GM21825 (cell line): ENCODE measurements at regions not wholly inside any gene's neighbourhood (a gene's known extent, or its start where the extent isn't known, plus 50 kb on each side); places are given as distances from the start of the nearest gene placed in this dataset.

ENCODE experiments used
- ATAC-seq: cut with Tn5 transposase; IDR thresholded peaks from one replicate; pipeline ENCODE4 v1.9.1; 2021; ENCODE audit warnings: mild to moderate bottlenecking, moderate library complexity; ENCODE audit not compliant: unreplicated experiment

DNA sequence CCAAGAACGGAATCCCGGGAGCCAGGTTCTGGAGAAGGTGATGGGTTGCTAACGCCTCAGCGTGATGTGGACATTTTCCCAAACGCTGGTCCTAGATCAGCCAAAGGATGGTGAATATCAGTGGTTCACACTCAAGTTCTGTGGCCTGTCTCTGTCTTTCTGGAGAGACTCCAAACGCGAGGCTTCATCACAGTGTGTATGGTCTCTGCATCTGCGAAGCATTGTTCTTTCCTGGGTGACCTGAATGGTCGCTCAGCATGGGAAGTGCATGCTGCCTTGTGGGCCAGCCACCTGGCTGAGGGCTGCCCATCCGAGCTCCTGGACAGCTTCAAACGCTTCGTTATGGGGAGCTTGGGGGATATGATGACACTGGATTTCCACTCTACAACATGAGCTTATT, 810.0 kb downstream of the TBC1D22A start:
- no peak for ATAC-seq

DNA sequence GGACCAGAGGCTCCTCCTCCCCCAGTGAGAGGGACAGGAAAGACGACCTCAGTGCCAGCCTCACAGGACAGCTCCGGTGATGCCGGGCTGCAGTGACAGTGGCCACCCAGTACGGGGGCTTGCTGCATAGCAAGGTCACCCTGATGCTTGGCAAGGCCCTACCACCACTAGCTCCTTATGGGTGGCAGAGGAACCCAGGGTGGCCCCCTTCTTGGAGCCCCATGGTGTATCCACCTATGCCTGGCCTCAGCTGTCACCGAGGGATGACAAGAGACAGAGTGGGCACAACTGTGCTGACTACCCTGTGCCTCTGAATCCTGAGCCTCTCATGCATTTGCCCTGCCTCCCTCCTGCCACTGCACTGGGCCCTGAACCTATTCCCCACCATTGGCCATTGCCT, 809.2 kb downstream of the TBC1D22A start:
- ATAC-seq, result no peak

DNA sequence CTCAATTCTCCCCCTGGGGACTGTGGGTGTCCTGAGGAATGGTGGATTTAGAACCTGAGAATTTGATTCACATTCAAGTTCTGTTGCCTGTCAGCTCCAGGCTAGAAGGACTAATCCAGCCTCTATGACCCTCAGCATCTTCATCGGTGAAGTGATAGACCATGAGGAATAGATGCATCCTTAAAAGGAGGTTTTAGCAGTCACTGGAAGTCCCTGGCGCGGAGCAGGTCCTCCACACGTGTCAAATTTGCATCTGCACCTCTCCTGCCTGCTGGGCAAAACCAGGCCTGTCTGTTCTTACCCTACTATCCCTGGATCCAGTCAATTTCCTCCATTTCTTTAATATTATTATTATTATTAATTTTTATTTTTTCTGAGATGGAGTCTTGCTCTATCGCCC, 808.4 kb downstream of the TBC1D22A start:
- no peak for ATAC-seq

DNA sequence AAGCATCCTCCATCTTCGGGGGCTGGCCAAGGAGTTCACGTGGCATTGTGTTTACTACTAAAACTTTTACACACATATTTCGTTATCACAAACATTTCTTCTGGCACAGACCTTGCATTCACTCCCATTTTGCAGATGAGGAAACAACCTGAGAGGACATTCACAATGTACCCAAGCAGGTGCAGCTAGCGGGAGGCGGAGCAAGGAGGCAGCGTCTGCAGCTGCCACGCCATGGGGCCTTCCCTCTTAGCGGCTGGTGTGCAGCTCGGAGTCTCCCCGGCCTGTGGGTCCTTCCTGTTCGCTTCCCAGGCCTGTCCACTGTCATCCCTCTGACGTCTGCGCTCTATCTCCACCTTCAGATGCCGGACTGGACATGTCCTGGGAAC, 807.8 kb downstream of the TBC1D22A start:
- no peak for ATAC-seq

DNA sequence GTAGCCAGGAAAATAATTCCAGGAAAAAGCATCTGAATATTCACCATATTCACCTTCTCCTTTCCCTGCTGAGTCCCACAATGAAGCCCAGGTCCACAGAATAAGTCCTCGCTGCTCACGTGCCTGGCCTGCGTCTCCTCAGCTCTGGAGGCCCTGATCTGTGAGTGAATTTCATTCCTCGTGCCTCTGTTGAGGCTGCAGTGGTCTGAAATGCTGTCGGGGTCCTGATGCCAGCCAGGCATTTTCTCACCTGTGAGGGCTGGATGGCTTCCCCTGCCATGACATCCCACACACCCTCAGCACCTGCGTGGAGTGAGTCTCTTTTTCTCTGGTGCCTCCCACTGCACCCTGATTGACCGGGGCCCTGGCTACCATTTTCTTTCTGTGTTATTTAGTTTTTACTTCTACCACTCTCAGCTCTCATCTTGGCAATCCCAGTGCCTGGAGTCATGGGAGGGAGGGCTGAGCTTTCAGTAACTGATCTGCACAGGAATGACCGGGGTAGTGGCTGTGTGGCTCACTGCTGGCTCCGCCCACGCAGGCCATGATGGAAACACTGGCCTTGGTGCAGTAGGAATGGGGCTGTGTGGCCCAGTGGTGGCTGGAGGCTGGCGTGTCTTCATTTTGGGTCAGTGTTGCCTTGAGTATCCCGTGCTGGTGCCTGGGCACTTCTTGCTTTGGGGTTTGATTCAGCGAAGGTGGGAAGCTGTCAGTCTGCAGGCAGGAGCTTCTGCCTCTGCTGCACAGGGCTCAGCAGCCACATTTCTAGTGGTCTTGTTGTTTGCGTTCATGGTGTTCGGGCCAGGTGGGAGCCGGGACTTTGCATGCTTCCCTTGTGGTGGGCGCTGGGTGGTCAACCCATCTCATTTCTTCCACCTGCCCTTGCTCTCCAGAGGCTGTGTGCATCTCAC, 807.2 kb downstream of the TBC1D22A start:
- ATAC-seq, result no peak

DNA sequence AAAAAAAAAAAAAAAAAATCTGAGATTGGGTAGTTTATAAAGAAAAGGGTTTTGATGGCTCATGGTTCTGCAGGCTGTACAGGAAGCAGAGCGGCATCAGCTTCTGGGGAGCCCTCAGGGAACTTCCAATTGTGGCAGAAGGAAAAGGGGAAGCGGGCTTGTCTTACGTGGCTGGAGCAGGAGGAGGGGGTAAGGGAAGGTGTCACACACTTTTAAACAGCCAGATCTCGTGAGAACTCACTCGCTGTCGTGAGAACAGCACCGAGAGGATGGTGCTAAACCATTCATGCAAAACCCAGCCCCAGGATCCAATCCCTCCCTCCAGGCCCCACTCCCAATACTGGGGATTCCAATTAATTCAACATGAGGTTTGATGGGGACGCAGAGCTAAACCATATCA, 806.2 kb downstream of the TBC1D22A start:
- no peak for ATAC-seq

DNA sequence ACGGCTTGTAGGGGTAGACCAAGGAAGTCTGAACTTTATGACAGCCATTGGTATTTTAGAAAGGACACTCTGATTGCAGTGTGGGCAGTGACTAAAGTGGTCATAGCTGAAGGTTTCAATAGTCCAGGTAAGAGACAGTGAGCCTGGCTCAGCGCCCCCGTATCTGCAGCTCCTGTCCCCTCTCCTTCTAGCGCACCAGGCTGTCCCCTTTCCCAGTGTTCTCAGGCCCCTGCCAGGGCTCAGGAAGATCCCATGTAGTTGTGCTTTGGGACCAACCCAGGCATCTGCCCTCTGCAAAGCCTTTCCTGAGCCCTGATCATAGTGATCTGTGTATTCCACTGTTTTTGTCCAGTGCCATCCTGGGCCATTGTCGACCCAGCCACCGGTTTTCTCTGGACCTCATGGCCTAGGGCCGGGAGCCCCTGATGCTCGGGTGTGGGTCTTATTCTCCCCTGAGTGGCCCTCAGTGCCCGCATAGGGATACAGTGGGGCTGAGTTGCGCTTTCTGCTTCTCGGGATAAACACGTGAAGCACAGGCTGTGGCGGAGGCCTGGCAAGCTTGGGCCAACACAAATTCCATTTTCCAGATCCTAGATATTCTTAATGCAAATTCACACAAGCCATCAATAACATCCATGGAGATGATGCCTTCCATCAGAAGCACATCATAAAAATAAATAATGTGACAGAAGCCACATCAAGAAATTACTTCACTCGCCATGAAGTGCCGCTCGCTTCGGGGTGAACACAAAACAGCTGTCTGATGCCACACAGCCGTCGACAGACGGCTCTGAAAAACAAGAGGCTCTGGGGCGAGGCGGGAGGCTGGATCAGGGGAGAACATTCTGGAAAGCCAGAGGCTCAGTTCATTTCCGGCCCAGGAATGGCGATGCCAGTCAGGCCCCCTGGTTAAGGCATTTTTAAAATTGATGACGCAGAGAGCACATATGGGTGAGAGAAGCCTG, 805.0 kb downstream of the TBC1D22A start:
- no peak for ATAC-seq

DNA sequence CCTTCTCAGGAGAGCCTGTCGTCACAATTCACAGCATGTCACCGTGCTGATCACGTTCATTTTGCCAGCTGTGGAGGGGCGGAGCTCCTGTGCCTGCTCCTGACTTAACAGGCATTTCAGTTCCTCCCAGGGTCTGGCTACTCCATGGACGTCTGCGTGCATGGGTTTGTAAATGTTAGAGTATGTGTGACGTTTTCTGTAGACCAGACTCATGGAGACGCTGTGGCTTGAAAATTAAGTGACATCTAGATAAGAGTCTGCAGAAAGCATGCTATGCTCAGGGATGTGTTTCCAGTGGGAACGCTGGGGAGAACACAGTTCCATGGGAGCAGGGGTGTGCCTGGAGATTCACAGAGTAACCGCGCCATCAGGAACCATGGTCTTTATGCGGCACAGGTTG, 804.0 kb downstream of the TBC1D22A start:
- no peak for ATAC-seq

DNA sequence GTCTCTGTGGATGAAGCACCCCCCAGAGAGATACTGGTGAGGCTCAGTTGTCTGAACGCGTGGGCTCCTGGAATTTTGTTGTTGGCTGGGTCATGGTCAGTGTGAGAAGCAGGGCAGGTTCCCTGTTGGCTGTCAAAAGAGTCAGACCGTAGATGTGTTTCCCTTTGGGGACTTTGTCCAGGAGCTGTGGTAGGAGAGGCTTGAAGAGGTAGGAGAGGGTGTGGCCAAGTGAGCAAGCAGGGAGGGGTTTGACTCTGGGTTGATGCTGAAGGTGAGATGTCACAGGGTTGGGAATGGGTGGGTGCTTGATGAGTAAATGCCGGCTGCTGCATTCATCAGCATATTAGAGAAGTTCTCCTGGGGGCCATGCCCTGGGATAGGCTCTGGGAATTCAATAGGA, 803.2 kb downstream of the TBC1D22A start:
- ATAC-seq, result no peak

DNA sequence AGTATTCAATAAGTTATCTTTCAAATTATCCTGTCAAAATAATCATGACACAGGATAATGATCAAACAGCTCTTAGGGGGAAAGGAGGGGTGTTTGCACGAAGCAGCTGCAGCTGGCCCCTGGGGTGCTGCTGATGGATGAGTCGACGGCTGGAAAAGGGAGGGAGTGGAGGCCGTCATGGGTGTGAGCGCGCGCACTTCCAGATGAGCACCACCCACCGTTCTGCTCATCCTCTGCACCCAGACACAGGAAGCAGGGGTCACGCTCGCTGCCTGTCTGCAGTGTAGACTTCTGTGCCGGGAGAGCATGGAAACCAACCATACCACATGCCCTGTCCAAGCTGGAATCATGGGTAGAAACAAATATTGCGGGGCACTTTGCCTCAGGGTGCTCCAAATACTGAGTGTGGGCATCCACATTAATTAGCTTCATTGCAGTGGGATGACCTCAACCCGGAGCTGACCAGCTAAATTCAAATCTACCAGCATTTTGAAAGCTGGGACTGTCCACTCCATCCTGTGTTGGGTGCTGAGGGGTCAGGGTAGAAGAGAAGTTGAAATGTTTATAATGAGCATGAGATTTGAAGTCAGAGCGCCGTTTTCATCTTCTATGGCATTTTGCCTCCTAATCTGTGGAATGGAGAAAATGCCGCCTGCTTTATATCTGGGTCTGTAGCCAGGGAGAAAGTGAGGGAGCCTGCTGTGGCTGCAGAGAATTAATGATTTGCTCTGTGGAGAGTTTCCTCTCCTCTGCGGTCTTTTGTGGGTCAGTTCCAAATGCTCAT, 802.4 kb downstream of the TBC1D22A start:
- no peak for ATAC-seq

DNA sequence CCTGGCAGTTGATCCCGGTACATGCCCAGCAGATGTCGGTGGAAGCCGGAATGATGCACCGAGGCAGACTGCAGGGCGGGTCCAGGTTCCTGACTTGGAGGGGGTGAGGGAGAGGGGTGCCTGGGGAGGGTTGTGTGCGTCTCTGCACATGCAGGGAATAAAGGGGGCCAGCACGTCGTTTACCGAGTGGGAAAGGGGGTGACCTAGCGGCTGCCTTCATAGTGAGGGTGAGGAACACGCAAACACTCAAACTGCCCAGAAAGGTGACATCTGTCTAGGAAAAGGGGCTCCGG, 801.7 kb downstream of the TBC1D22A start:
- ATAC-seq, result no peak

DNA sequence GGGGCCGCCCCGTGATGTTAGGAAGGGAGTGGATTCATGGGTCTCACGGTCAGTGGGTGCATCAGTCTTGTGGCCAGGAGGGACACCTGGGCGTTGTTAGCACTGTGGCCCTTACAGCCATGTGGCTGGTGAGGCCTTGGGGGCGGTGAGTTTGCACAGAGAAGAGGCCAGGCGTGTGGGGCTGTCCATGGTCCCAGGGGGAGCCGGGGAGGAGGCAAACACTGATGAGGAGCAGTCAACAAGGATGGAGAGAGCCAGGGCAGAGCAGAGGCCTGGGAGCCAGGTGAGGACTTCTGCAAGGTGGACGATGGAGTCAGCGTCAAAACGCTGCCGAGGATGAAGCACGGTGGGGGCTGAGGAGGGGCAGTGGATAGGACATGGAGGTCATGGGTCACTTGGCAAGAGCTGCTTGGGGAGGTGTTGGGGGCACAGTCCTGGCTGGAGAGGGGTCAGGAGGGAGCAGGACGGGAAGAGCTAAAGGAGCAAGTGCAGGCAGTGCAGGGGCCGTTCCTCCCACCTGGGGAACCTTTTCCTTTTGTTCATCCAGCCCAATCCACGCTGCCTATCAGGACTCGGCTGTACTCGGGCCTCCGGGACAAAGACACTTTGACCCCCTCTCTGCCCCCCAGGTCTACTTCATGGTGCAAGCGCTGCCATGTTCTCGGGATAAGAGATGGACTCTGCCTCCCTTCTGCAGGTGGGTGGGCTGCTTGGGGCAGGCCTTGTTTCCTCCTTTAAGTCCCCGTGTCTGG, 801.1 kb downstream of the TBC1D22A start:
- ATAC-seq, result no peak

DNA sequence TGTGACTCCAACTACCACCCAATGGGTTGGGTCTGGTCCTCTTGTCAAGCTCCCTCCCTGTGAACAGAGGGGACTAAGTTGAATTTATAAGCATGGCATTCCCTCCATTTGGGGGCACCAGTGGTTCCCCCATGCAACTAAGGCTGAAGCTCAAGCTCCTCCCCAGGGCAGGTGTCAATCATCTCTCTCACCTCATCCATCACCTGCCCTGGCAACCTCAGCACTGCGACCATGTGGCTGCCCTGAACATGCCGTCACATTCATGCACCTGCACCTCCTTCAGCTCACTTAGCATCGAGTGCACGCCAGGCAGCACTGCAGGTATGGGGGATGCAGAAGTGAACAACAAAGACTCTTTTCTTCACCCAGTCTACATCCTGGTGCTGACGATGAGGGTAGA, 799.3 kb downstream of the TBC1D22A start:
- ATAC-seq, result no peak

DNA sequence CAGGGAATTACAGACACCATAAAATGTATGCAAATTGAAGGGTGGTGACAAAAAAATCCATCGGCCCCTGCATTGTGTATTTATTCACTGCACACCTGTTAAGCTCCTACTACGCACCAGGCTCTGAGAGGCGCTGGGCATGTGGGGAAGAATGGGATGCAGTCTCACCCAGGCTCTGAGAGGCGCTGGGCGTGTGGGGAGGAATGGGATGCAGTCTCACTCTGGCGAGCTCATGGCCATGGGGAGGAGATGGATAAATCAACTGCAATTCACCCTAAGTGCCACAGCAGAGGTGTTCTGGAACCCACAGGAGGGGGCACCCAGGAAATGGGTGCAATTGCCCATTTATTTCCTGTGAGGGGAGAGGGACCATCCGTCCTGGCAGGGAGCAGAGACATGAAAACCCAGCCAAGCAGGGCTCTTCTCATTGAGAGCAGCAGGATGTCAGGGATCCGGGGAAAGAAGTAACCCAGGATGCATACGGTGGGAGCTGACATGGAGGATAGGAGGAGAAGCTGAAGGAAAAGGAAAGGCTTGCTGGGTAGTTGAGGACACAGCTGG, 798.7 kb downstream of the TBC1D22A start:
- no peak for ATAC-seq

DNA sequence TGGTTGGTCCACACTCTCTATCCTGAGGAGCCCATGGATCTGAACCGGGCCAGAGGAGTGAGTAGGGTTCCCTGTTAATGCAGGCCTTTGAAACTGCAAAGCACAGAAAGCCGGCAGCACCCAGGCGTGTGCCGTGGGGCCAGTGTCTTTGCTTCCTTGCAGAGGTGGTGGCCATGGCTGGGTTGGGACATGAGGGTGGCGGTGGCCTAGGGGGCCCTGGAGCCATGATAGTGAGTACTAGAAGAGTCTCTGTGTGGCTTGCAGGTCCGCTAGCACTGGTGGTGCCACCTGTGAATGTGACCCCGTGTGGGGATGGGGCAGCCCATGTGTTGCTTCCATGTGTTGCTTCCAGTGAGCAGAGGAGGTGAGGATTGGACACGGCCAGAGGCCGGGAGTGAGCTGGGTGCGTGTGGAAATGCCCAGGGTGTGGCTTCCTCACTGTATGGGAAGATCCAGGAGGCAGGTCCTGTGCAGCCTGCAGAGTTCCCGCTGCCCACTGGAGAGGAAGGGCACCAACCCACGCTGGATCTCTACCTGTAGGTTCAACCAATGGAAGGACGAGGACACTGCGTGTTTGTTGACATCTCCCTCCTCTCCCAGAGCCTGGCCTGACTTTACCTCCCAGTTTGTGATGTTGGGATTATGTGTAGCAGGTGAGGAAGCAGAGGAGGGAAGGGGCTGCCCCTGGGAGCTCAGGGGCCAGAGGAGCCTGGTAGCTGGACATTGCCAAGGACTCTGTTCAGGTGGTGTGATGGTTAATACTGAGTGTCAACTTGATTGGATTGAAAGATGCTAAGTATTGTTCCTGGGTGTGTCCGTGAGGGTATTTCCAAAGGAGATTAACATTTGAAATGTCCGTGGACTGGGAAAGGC, 796.6 kb downstream of the TBC1D22A start:
- ATAC-seq, result no peak

DNA sequence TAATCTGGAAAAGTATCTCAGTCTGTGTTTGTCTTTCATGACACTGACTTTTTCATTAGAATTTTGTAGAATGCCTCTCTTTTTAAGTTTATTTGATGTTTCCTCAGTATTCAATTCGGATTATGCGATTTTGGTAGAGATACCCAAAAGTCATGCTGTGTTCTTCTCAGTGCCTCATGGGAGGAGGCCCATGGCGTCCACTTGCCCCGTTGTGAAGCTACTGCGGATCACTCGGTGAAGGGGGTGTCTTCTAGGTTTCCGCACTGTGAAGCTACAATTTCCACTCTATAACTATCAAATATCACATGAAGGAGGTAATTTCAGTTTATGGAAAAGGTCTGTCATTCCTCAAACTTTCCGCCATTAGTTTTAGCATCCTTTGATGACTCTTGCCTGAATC, 794.0 kb downstream of the TBC1D22A start:
- no peak for ATAC-seq

DNA sequence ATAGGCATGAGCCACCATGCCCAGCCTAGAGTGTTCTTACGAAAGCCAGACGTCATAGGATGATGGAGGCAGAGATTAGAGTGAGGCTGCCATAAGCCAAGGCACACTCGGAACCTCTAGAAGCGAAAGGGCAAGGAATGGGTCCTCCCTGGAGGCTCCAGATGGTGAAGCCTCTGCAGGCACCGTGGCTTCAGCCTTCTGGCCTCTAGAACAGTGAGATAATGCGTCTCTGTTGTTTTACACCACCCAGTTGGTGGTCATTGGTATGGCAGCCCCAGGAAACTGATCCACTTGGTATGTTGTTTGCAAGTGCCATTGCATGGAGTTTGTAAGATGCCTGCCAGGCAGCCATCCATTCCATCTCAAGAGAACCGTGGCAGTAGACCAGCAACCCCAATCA, 791.0 kb downstream of the TBC1D22A start:
- no peak for ATAC-seq

DNA sequence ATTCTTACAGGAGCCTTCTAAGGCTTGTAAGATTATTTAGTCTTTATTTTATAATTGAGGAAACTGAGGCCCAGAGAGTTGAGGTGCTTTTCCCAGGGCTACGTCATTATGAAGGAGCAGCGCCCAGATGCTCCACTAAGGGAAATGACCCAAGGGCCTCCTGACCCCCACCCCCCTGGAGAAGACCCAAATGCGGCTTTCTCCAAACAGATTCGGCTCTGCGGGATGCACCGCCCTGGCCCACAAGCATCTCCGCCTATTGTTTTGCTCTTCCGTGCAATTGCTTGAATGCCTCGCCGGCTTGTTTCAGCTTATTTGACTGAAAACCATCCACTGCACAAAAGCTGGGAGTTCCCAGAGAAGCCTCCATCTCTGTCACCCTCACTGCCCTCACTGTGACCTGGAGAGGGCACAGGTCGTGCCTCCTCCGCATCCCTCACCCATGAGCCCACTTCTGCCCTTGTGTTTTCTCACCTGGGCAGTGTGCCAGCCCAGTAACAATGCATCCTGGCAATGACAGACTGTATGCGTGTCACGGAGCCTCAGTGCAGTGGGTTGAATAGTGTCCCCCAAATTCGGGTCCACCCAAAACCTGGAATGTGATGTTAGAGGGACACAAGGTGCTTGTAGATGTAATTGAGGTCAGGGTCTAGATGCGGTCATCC, 790.2 kb downstream of the TBC1D22A start:
- ATAC-seq, result no peak

DNA sequence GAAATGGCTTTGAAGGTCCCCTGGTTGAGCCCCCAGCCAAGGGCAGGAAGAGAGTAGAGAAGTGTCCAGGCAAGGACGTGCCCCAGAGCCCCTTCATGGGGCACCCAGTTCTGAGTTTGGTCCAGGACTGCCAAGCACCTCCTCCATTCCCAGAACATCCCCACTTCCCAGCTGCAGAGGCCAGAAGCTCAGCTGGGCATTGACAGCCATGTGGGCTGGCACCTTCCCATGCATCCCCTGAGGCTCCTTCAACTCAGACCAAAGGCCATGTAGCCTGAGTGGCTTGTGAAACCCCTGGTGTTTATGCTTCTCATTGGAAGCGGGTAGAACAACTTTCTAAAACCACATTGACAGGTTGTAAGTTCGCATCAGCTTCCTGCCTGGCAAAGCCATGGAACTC, 789.6 kb downstream of the TBC1D22A start:
- no peak for ATAC-seq
